Activated naive CD4-positive, alpha-beta T cell treated with anti-CD3 and anti-CD28 coated beads, Interleukin-2, amount 50 U/mL, for 72 hours (primary cell): ENCODE measurements at regions not wholly inside any gene's neighbourhood (a gene's known extent, or its start where the extent isn't known, plus 50 kb on each side); places are given as distances from the start of the nearest gene placed in this dataset.
"Not testable (repeated sequence)": the region's sequence is repeated elsewhere in the genome, so short reads cannot be mapped to it uniquely, and the experiment has no call there.

Experiments
- ATAC-seq, 2 donors: fragments of 150-1000 bp; cut with Tn5 transposase; 2 replicates each; pipeline ENCODE4 v1.10.0; 2021; ENCODE audit warnings: mild to moderate bottlenecking in 2 of 2, moderate library complexity in 2 of 2
- DNase-seq, 2 donors: peaks; one replicate each; pipeline ENCODE4 v3.0.0; 2021 to 2022; ENCODE audit warnings: low spot score in 2 of 2
- H3K27ac Mint-ChIP-seq, 2 donors: one replicate each; pipeline ENCODE4 v1.8.0; 2022; ENCODE audit warnings: mild to moderate bottlenecking in 2 of 2, mixed read lengths in 2 of 2
- H3K36me3 Mint-ChIP-seq, 2 donors: one replicate each; pipeline ENCODE4 v1.8.0; 2022; ENCODE audit warnings: mixed read lengths in 2 of 2
- H3K9me3 Mint-ChIP-seq, 2 donors: one replicate each; pipeline ENCODE4 v1.8.0; 2022; ENCODE audit warnings: mixed read lengths in 2 of 2

GRCh38 chr1:166295656-166296055 lies 128.9 kb upstream of the FAM78B start:
- ATAC-seq (no peak), DNase-seq (no peak)
- Mint-ChIP-seq H3K36me3 (no peaks in the 10 kb centered on the region), H3K27ac (no peak overlapping the region), H3K9me3 (peaks cover 0 to 5% of the 10 kb centered on the region in 2 donors)

DNA sequence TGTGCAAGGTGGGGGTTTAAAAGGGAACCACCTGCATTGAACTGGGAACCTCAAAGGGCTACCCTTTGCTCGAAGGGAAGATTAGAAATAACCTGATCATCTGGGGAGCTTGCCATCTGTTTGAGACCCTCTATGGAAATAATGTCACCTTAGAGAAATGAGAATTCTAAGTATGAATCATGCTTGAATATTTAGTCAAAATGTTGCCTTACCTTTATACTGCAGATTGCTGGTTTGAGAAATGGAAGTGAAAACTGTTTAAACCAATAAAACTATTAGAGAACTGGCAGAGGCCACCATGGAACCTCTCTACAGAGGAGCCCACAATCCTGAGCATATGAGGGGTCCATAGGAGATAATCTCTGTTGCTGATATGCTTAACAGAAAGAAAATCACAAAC lies 131.2 kb upstream of the FAM78B start:
- no peak for DNase-seq
- no peak for ATAC-seq
- Mint-ChIP-seq H3K9me3 (peaks cover 0 to 5% of the 10 kb centered on the region in 2 donors), H3K36me3 (no peaks in the 10 kb centered on the region), H3K27ac (no peak overlapping the region)

DNA sequence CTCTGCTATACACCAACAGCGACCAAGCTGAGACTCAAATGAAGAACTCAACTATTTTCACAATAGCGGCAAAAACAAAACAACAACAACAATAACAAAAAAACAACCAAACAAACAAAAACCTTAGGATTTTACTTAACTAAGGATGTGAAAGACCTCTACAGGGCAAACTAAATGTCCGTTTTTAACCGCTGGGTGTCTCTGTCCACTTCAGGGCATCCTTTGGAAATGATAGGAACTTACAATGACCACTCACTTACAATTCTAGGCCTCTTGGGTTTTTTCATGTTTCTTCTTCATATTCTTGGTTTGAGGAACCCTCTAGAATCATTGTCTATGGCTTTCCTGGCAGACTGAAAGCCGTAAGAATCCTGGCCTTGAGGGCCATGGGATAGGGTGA lies 134.0 kb upstream of the FAM78B start:
- Mint-ChIP-seq H3K9me3 (peaks cover 0 to 3% of the 10 kb centered on the region in 2 donors), H3K27ac (peak overlapping the region in 1 of 2 donors; percentile 53), H3K36me3 (no peaks in the 10 kb centered on the region)
- DNase-seq (no peak), ATAC-seq (no peak)

GRCh38 chr1:166302989-166303758 lies 136.4 kb upstream of the FAM78B start:
- H3K36me3 Mint-ChIP-seq = no peaks in the 10 kb centered on the region
- no peak for DNase-seq
- H3K27ac Mint-ChIP-seq = no peak overlapping the region
- H3K9me3 Mint-ChIP-seq = peaks cover 0 to 3% of the 10 kb centered on the region in 2 donors
- no peak for ATAC-seq

DNA sequence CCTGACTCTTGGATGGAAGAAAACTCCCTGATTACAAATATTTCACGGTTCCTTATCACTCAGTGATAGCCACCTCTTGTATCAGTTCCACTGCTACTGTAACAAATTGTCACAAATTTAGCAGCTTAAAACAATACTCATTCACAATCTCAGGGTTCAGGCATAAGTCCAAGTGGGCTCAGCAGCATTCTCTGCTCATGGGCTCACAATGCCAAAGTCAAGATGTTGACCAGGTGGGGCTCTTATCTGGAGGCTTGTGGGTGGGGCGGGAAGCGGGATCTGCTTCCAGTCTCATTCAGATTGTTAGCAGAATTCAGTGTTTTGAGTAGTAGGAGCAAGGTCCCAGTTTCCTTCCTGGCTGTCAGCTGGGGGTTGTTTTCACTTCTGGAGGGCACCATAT lies 137.3 kb upstream of the FAM78B start:
- Mint-ChIP-seq H3K27ac (no peak overlapping the region), H3K36me3 (no peaks in the 10 kb centered on the region), H3K9me3 (peaks cover 0 to 3% of the 10 kb centered on the region in 2 donors)
- no peak for DNase-seq
- no peak for ATAC-seq

DNA sequence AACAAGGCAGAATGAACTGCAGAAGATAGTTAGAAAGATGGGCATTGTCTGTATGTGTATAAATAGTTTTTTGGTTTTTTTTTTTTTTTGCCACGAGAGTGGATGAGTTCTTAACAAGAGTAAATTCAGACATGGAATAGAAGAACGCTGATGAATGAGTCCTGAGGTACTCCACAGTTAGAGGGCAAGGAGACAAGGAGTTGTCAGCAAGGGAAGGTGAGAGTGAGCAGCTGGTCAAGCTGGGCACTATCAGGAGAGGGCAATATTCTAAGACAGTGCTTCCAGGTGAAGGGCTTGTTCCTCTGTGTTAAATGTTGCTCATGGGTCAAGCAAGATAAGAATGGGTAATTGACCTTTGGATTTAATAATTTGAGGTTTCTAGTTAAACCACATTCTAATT lies 138.6 kb upstream of the FAM78B start:
- DNase-seq (no peak), ATAC-seq (no peak)
- peak overlapping the region in 1 of 2 donors; percentile 51 for H3K27ac Mint-ChIP-seq
- H3K36me3 Mint-ChIP-seq = no peaks in the 10 kb centered on the region
- H3K9me3 Mint-ChIP-seq = peaks cover 0 to 3% of the 10 kb centered on the region in 2 donors

- no peak for ATAC-seq
- no peak overlapping the region for H3K27ac Mint-ChIP-seq
- DNase-seq = no peak
- no peaks in the 10 kb centered on the region for H3K36me3 Mint-ChIP-seq
- peaks cover 0 to 3% of the 10 kb centered on the region in 2 donors for H3K9me3 Mint-ChIP-seq
Observed at GRCh38 chr1:166307261-166308188, 140.7 kb upstream of the FAM78B start.

- H3K36me3 Mint-ChIP-seq, DNase-seq, ATAC-seq, H3K27ac Mint-ChIP-seq: not testable (repeated sequence)
- peaks cover 10 to 18% of the 10 kb centered on the region in 2 donors for H3K9me3 Mint-ChIP-seq
Observed at GRCh38 chr1:166316306-166316705, 149.5 kb upstream of the FAM78B start.

GRCh38 chr1:166322470-166322869 lies 155.7 kb upstream of the FAM78B start:
- ATAC-seq (no peak), DNase-seq (no peak)
- Mint-ChIP-seq H3K9me3 (peaks cover 0 to 3% of the 10 kb centered on the region in 2 donors), H3K27ac (no peak overlapping the region), H3K36me3 (no peaks in the 10 kb centered on the region)

GRCh38 chr1:166327886-166328285 lies 161.1 kb upstream of the FAM78B start:
- H3K36me3 Mint-ChIP-seq = no peaks in the 10 kb centered on the region
- ATAC-seq (no peak), DNase-seq (no peak)
- H3K9me3 Mint-ChIP-seq = no peaks in the 10 kb centered on the region
- no peak overlapping the region for H3K27ac Mint-ChIP-seq

GRCh38 chr1:166328956-166329355 lies 162.2 kb upstream of the FAM78B start:
- ATAC-seq (no peak), DNase-seq (no peak)
- H3K36me3 Mint-ChIP-seq = no peaks in the 10 kb centered on the region
- no peaks in the 10 kb centered on the region for H3K9me3 Mint-ChIP-seq
- no peak overlapping the region for H3K27ac Mint-ChIP-seq

- Mint-ChIP-seq H3K9me3 (no peaks in the 10 kb centered on the region), H3K27ac (no peak overlapping the region), H3K36me3 (no peaks in the 10 kb centered on the region)
- DNase-seq (no peak), ATAC-seq (no peak)
Observed at GRCh38 chr1:166330096-166330495, 163.3 kb upstream of the FAM78B start.

GRCh38 chr1:166338105-166338504 lies 171.3 kb upstream of the FAM78B start:
- no peak overlapping the region for H3K27ac Mint-ChIP-seq
- no peaks in the 10 kb centered on the region for H3K36me3 Mint-ChIP-seq
- H3K9me3 Mint-ChIP-seq = peaks cover 0 to 6% of the 10 kb centered on the region in 2 donors
- DNase-seq (no peak), ATAC-seq (no peak)

DNA sequence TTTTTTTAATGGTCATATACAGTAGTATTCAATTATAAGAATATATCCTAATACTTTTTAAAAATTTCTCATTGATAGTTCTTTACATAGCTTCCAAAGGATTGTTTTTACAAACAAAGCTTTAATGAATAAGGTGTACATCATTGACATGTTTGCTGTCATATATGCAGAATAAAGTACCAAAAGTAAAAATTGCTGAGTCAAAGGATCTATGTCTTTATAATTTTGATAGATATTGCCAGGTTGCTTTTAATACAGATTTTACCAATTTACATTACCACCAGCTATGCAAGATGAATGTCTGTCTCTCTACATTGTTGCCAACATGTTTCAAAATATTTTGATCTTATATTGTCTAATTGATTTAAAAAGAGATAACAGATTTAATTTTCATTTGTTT lies 173.9 kb upstream of the FAM78B start:
- Mint-ChIP-seq H3K27ac (no peak overlapping the region), H3K36me3 (no peaks in the 10 kb centered on the region), H3K9me3 (peaks cover 0 to 6% of the 10 kb centered on the region in 2 donors)
- ATAC-seq (no peak), DNase-seq (no peak)

GRCh38 chr1:166343276-166343675 lies 176.5 kb upstream of the FAM78B start:
- DNase-seq (no peak), ATAC-seq (no peak)
- peaks cover 6 to 17% of the 10 kb centered on the region in 2 donors for H3K9me3 Mint-ChIP-seq
- H3K36me3 Mint-ChIP-seq = no peaks in the 10 kb centered on the region
- no peak overlapping the region for H3K27ac Mint-ChIP-seq

- no peak for DNase-seq
- Mint-ChIP-seq H3K27ac (no peak overlapping the region), H3K36me3 (no peaks in the 10 kb centered on the region), H3K9me3 (peaks cover 6 to 11% of the 10 kb centered on the region in 2 donors)
- no peak for ATAC-seq
Observed at GRCh38 chr1:166350490-166350889, 183.7 kb upstream of the FAM78B start.

DNA sequence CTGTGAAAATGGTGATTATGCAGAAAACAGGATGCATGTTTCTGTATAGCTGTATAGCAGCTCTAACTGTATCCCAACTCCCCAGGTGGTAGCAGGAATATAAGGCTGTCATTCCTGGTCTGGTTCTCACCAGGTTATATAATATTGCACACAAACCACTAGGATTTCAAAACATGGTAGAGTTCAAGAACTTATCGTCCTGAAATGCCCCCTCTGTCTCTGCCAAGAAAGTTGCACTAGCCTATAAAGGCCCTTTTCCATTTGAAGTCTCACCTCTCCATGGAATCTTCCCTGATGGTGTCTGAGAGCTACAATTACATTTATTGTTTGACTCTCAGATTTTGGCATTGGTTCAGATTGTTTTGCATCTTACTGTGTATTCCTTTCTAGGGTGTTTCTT lies 184.9 kb upstream of the FAM78B start:
- DNase-seq (no peak), ATAC-seq (no peak)
- H3K27ac Mint-ChIP-seq = no peak overlapping the region
- peaks cover 3 to 8% of the 10 kb centered on the region in 2 donors for H3K9me3 Mint-ChIP-seq
- H3K36me3 Mint-ChIP-seq = no peaks in the 10 kb centered on the region
